Endodermal cell (in vitro differentiated cells): ENCODE measurements at regions not wholly inside any gene's neighbourhood (a gene's known extent, or its start where the extent isn't known, plus 50 kb on each side); places are given as distances from the start of the nearest gene placed in this dataset.

Experiments
- DNase-seq: peaks from one replicate; pipeline ENCODE4 v3.0.0-alpha.2; 2017
- H3K27ac ChIP-seq: 2 replicates; pipeline ENCODE4 v1.5.1; 2013; ENCODE audit warnings: mild to moderate bottlenecking, low read depth, low read length, moderate library complexity
- H3K27me3 ChIP-seq: 2 replicates; pipeline ENCODE4 v1.6.1; 2013; ENCODE audit warnings: mild to moderate bottlenecking, low read length, moderate library complexity; ENCODE audit not compliant: insufficient read depth, control insufficient read depth, poor library complexity, severe bottlenecking
- H3K36me3 ChIP-seq: 2 replicates; pipeline ENCODE4 v1.7.0; 2013; ENCODE audit warnings: mild to moderate bottlenecking, low read length, moderate library complexity; ENCODE audit not compliant: control insufficient read depth, insufficient read depth
- H3K4me1 ChIP-seq: one replicate; pipeline ENCODE4 v1.7.0; 2013; ENCODE audit warnings: low read length; ENCODE audit not compliant: control insufficient read depth, insufficient read depth
- H3K4me3 ChIP-seq: 2 replicates; pipeline ENCODE4 v1.5.1; 2013; ENCODE audit warnings: mild to moderate bottlenecking, low read length, moderate library complexity
- H3K9ac ChIP-seq: 2 replicates; pipeline ENCODE4 v1.6.1; 2013; ENCODE audit warnings: mild to moderate bottlenecking, low read length, moderate library complexity; ENCODE audit not compliant: poor library complexity, severe bottlenecking; ENCODE audit errors: extremely low read depth
- H3K9me3 ChIP-seq: 2 replicates; pipeline ENCODE4 v1.6.1; 2013; ENCODE audit warnings: mild to moderate bottlenecking, low read length, moderate library complexity; ENCODE audit not compliant: control insufficient read depth
- H3K27ac Mint-ChIP-seq: 2 replicates; pipeline ENCODE4 v1.8.0; 2020; ENCODE audit warnings: mixed read lengths
- H3K27me3 Mint-ChIP-seq: 2 replicates; pipeline ENCODE4 v1.8.0; 2021; ENCODE audit warnings: mild to moderate bottlenecking, mixed read lengths; ENCODE audit not compliant: insufficient read depth
- H3K36me3 Mint-ChIP-seq: 2 replicates; pipeline ENCODE4 v1.8.0; 2020; ENCODE audit warnings: low read depth, mixed read lengths
- H3K4me1 Mint-ChIP-seq: 2 replicates; pipeline ENCODE4 v1.8.0; 2020; ENCODE audit warnings: mixed read lengths
- H3K4me3 Mint-ChIP-seq: 2 replicates; pipeline ENCODE4 v1.8.0; 2020; ENCODE audit warnings: mild to moderate bottlenecking, moderate library complexity, mixed read lengths
- H3K9me3 Mint-ChIP-seq: 2 replicates; pipeline ENCODE4 v1.8.0; 2020; ENCODE audit warnings: mild to moderate bottlenecking, mixed read lengths
- WGBS, 2 experiments: methylation state at CpG; one replicate each; pipeline versions ENCODE4 v1.1.5 to v1.1.7; 2013; ENCODE audit warnings: missing lambda C conversion rate in 2 of 2, mixed read lengths in 1 of 2; ENCODE audit not compliant: insufficient coverage in 1 of 2, insufficient read length in 1 of 2; 5-methylcytosine and 5-hydroxymethylcytosine counted together
- TF ChIP-seq, protein P1 (sequence below): fragments of 200-600 bp; sonication (generic); conservative IDR thresholded peaks from 2 replicates; pipeline ENCODE4 v1.5.0; 2021; ENCODE audit warnings: antibody characterized with exemption, mild to moderate bottlenecking

DNA sequence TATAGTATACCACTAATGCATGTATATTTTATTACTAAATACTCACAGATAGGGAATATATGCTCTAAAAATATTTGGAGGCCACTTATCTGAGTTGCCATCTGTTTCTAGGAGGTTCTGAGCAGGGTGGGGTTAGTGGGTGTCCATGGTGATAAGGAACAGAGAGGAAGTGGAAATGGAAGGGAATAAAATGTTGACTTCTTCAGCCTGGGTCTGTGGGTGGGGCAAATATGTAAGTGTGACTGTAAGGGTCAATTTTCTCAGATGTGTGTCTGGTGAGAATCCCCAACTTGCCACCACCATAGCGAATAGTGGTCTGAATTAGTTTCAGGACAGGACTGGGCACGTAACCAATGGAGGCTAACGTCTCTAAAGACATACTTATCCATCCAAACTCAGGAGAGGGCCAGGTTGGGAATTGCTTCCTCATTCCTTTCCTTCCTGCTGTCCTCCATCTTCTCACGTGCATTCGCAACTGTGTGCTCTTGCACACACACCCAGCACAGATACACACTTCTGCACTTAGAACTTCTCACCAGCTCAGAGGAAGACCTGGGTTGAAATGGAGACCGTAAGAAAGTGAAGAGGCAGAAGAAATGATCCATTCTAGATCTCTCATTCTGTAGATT is 54.2 kb upstream of the GZMB start:
- TF ChIP-seq, protein P1, sequence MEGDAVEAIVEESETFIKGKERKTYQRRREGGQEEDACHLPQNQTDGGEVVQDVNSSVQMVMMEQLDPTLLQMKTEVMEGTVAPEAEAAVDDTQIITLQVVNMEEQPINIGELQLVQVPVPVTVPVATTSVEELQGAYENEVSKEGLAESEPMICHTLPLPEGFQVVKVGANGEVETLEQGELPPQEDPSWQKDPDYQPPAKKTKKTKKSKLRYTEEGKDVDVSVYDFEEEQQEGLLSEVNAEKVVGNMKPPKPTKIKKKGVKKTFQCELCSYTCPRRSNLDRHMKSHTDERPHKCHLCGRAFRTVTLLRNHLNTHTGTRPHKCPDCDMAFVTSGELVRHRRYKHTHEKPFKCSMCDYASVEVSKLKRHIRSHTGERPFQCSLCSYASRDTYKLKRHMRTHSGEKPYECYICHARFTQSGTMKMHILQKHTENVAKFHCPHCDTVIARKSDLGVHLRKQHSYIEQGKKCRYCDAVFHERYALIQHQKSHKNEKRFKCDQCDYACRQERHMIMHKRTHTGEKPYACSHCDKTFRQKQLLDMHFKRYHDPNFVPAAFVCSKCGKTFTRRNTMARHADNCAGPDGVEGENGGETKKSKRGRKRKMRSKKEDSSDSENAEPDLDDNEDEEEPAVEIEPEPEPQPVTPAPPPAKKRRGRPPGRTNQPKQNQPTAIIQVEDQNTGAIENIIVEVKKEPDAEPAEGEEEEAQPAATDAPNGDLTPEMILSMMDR: no peak
- H3K9me3 Mint-ChIP-seq: no peaks in the 10 kb centered on the region
- Histone ChIP-seq H3K36me3 (no peaks in the 10 kb centered on the region), H3K9me3 (no peaks in the 10 kb centered on the region), H3K27me3 (no peaks in the 10 kb centered on the region), H3K9ac (no peak overlapping the region), H3K4me3 (no peak overlapping the region), H3K27ac (no peak overlapping the region), H3K4me1 (no peaks in the 10 kb centered on the region)
- H3K4me3 Mint-ChIP-seq: no peak overlapping the region
- no peaks in the 10 kb centered on the region for H3K36me3 Mint-ChIP-seq
- H3K4me1 Mint-ChIP-seq: peaks cover 6% of the 10 kb centered on the region
- WGBS, 2 experiments: 67 to 83% methylated on average over 3 to 6 of the region's 6 CpGs
- DNase-seq: no peak
- no peak overlapping the region for H3K27ac Mint-ChIP-seq
- H3K27me3 Mint-ChIP-seq: peaks cover 3% of the 10 kb centered on the region
